Trophoblast cell (in vitro differentiated cells and primary cell): ENCODE measurements at regions not wholly inside any gene's neighbourhood (a gene's known extent, or its start where the extent isn't known, plus 50 kb on each side); places are given as distances from the start of the nearest gene placed in this dataset.

ENCODE experiments used
- DNase-seq, 2 donors: peaks; one replicate each; pipeline ENCODE4 v3.0.0-alpha.2; 2016
- H2AFZ ChIP-seq: 2 replicates; pipeline ENCODE4 v1.6.1; 2013; ENCODE audit warnings: low read length, moderate library complexity, mild to moderate bottlenecking; ENCODE audit not compliant: insufficient read depth, poor library complexity
- H2AK5ac ChIP-seq: 2 replicates; pipeline ENCODE4 v1.6.1; 2013; ENCODE audit warnings: mild to moderate bottlenecking, low read length
- H2BK120ac ChIP-seq: 2 replicates; pipeline ENCODE4 v1.6.1; 2013; ENCODE audit warnings: low read length, mild to moderate bottlenecking, moderate library complexity; ENCODE audit not compliant: insufficient read depth, poor library complexity
- H2BK12ac ChIP-seq: 2 replicates; pipeline ENCODE4 v1.6.1; 2013; ENCODE audit warnings: mild to moderate bottlenecking, low read length, moderate library complexity
- H2BK5ac ChIP-seq: 2 replicates; pipeline ENCODE4 v1.6.1; 2013; ENCODE audit warnings: low read length, low read depth, moderate library complexity, mild to moderate bottlenecking; ENCODE audit not compliant: poor library complexity
- H3K14ac ChIP-seq: 2 replicates; pipeline ENCODE4 v1.6.1; 2013; ENCODE audit warnings: mild to moderate bottlenecking, low read length
- H3K18ac ChIP-seq: 2 replicates; pipeline ENCODE4 v1.6.1; 2013; ENCODE audit warnings: mild to moderate bottlenecking, low read length
- H3K23ac ChIP-seq: 2 replicates; pipeline ENCODE4 v1.6.1; 2013; ENCODE audit warnings: low read length
- H3K27ac ChIP-seq: 2 replicates; pipeline ENCODE4 v1.5.1; 2013; ENCODE audit warnings: low read depth, mild to moderate bottlenecking, inconsistent platforms, low read length, moderate library complexity
- H3K27me3 ChIP-seq: 2 replicates; pipeline ENCODE4 v1.6.1; 2013; ENCODE audit warnings: inconsistent platforms, mild to moderate bottlenecking, low read length, moderate library complexity; ENCODE audit not compliant: insufficient read depth
- H3K36me3 ChIP-seq, 2 experiments: 1 replicate in 1 of 2; 2 replicates in 1 of 2; pipeline ENCODE4 v1.6.1; 2013; ENCODE audit warnings: low read length in 2 of 2, mild to moderate bottlenecking in 2 of 2, moderate library complexity in 1 of 2; ENCODE audit not compliant: insufficient read depth in 2 of 2, control insufficient read depth in 1 of 2
- H3K4ac ChIP-seq: 2 replicates; pipeline ENCODE4 v1.6.1; 2013; ENCODE audit warnings: low read depth, mild to moderate bottlenecking, low read length, moderate library complexity
- H3K4me1 ChIP-seq, 2 experiments: 1 replicate in 1 of 2; 2 replicates in 1 of 2; pipeline ENCODE4 v1.6.1; 2013; ENCODE audit warnings: low read length in 2 of 2, mild to moderate bottlenecking in 2 of 2, moderate library complexity in 1 of 2; ENCODE audit not compliant: insufficient read depth in 2 of 2, control insufficient read depth in 1 of 2
- H3K4me2 ChIP-seq: 2 replicates; pipeline ENCODE4 v1.6.1; 2013; ENCODE audit warnings: inconsistent platforms, mild to moderate bottlenecking, low read length, moderate library complexity
- H3K4me3 ChIP-seq: 2 replicates; pipeline ENCODE4 v1.5.1; 2013; ENCODE audit warnings: mild to moderate bottlenecking, low read depth, low read length, inconsistent platforms
- H3K79me1 ChIP-seq: one replicate; pipeline ENCODE4 v1.6.1; 2013; ENCODE audit warnings: low read length
- H3K79me2 ChIP-seq: 2 replicates; pipeline ENCODE4 v1.6.1; 2013; ENCODE audit warnings: low read length, mild to moderate bottlenecking; ENCODE audit not compliant: control insufficient read depth, insufficient read depth, poor library complexity
- H3K9ac ChIP-seq: 2 replicates; pipeline ENCODE4 v1.6.1; 2013; ENCODE audit warnings: mild to moderate bottlenecking, low read length
- H3K9me3 ChIP-seq: 2 replicates; pipeline ENCODE4 v1.6.1; 2013; ENCODE audit warnings: low read depth, mild to moderate bottlenecking, control low read depth, inconsistent platforms, low read length; ENCODE audit not compliant: insufficient read depth
- H4K12ac ChIP-seq: 2 replicates; pipeline ENCODE4 v1.6.1; 2013; ENCODE audit warnings: low read depth, mild to moderate bottlenecking, low read length, moderate library complexity
- H4K8ac ChIP-seq: 2 replicates; pipeline ENCODE4 v1.6.1; 2013; ENCODE audit warnings: low read depth, mild to moderate bottlenecking, low read length, moderate library complexity
- H4K91ac ChIP-seq: one replicate; pipeline ENCODE4 v1.6.1; 2013; ENCODE audit warnings: low read depth, mild to moderate bottlenecking, low read length, moderate library complexity
- WGBS: extraction: QIAGEN DNeasy Blood & Tissue Kit; methylation state at CpG from one replicate; pipeline ENCODE4 v1.1.7; 2013; ENCODE audit warnings: missing lambda C conversion rate; ENCODE audit not compliant: insufficient read length, insufficient coverage; ENCODE audit errors: extremely low coverage; 5-methylcytosine and 5-hydroxymethylcytosine counted together

DNA sequence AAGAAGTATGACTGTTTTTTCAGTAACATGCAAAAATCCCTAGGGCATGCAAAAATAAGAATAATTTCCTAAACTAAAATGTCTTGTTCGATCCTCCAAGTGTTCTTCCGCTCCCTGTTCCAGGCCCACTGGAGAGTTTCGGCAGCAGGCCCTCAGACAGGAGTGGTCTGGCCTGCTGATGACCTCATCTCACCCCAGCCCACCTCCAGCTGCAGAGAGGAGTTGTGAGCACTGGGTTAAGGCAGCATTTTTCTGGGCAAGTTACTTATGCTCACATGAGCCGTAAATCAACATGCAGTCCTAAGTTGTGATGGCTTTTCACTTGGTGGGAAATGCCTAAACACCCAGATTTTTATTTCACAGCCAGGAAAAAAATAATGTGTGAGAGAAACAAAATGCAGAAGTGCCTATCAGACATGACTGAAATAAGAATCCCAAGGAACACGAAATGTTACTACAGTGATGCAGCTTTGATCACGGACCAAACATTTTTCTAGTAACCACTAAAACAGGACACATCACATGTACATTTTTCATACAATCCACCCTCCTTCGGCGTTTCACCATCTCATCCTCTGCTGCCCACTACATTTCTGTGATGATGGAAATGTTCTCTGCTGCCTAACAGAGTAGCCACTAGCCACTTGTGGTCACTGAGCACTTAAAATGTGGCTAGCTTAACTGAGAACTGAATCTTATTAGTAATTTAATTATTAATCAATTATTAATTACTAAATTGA lies 153.3 kb upstream of the TBL1X start:
- no peak overlapping the region for H3K14ac ChIP-seq
- no peaks in the 10 kb centered on the region for H3K27me3 ChIP-seq
- H3K4ac ChIP-seq = no peak overlapping the region
- H3K9me3 ChIP-seq = no peaks in the 10 kb centered on the region
- no peaks in the 10 kb centered on the region for H3K79me1 ChIP-seq
- no CpG with 5 or more reads among the region's 8 CpGs for WGBS
- H3K23ac ChIP-seq = no peak overlapping the region
- H2BK120ac ChIP-seq = no peak overlapping the region
- no peaks in the 10 kb centered on the region for H3K36me3 ChIP-seq
- no peak overlapping the region for H4K12ac ChIP-seq
- H2AFZ ChIP-seq = no peak overlapping the region
- no peak overlapping the region for H2AK5ac ChIP-seq
- no peak overlapping the region for H3K4me2 ChIP-seq
- no peak overlapping the region for H3K9ac ChIP-seq
- H2BK5ac ChIP-seq = no peak overlapping the region
- no peak overlapping the region for H2BK12ac ChIP-seq
- H3K4me3 ChIP-seq = no peak overlapping the region
- H3K4me1 ChIP-seq = no peaks in the 10 kb centered on the region
- no peaks in the 10 kb centered on the region for H3K79me2 ChIP-seq
- H3K18ac ChIP-seq = no peak overlapping the region
- no peak overlapping the region for H4K8ac ChIP-seq
- no peak for DNase-seq
- H3K27ac ChIP-seq = no peak overlapping the region
- H4K91ac ChIP-seq = no peak overlapping the region

DNA sequence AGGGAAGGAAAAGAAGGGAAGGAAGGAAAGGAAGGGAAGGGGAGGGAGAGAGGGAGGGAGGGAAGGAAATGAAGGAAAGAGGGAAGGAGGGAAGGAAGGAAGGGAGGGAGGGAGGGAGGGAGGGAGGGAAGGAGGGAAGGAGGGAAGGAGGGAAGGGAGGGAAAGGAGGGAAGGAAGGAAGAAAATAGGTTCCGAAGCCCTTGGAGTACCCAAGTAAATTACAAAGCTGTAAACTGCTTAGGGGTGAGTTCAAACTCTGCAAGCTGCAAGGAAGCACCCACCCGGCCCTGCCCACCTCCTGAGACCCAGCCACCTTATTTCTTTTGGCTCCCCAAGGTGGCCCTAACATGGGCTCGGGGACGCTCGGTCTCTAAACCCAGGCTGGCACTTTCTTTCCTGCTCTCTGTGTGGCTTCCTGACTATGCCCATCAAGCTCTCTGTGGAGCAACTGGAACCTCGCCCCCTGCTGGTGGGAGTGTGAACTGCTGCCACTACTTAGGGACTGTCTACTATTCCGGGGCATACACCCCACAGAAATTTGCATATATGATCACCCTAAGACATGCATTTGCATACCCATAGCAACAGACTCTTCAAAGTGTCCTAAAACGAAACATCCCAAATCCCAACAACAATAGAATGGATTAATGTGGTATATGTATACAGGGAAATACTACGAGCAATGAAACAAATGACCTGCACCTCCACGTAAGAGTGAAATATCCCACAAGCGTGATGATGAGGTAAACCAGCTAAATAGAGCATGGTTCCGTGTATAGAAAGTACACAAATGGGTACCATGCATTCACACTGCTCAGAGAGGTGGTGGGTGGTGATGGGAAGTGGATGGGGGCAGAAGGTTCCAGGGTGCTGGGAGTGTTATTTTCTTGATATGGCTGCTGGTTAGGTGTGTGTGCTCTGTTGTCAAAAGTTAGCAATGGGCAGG lies 151.7 kb upstream of the TBL1X start:
- no CpG with 5 or more reads among the region's 12 CpGs for WGBS
- Histone ChIP-seq H3K27me3 (no peaks in the 10 kb centered on the region), H4K8ac (no peak overlapping the region), H2AK5ac (no peak overlapping the region), H4K91ac (no peak overlapping the region), H2BK12ac (no peak overlapping the region), H3K9me3 (no peaks in the 10 kb centered on the region), H4K12ac (no peak overlapping the region), H2AFZ (no peak overlapping the region), H2BK5ac (peak overlapping the region; percentile 31), H3K4ac (no peak overlapping the region), H3K4me2 (no peak overlapping the region), H3K23ac (no peak overlapping the region), H3K18ac (no peak overlapping the region), H3K9ac (no peak overlapping the region), H3K79me1 (no peaks in the 10 kb centered on the region), H3K79me2 (no peaks in the 10 kb centered on the region), H3K4me3 (no peak overlapping the region), H3K4me1 (no peaks in the 10 kb centered on the region), H3K14ac (no peak overlapping the region), H3K36me3 (no peaks in the 10 kb centered on the region), H2BK120ac (no peak overlapping the region), H3K27ac (no peak overlapping the region)
- peak in 1 of 2 donors; percentile 58 for DNase-seq

DNA sequence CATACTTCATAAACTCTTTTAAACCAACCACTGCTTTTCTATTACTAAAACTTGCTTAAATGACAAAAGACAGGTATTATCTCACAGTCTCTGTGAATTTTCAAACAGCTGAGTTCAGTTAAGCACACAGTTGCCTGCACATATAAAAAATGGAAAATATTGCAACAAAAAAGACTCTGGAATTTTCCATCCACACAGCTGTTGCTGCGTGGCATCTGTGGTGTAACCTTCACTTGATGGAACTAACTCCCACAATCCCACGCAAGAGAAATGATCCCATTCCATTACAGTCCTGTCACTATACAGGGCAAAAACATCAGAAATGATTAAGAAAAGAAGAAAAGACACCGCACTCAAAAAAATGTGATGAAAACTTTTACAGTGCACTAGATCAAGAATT lies 149.8 kb upstream of the TBL1X start:
- DNase-seq = no peak
- H3K79me1 ChIP-seq = no peaks in the 10 kb centered on the region
- no peak overlapping the region for H2BK120ac ChIP-seq
- no peak overlapping the region for H3K9ac ChIP-seq
- no peak overlapping the region for H4K91ac ChIP-seq
- no peak overlapping the region for H3K18ac ChIP-seq
- H3K4ac ChIP-seq = no peak overlapping the region
- H3K36me3 ChIP-seq = no peaks in the 10 kb centered on the region
- H2BK5ac ChIP-seq = no peak overlapping the region
- H3K4me3 ChIP-seq = no peak overlapping the region
- H2BK12ac ChIP-seq = no peak overlapping the region
- H2AFZ ChIP-seq = no peak overlapping the region
- no peak overlapping the region for H3K4me2 ChIP-seq
- H4K8ac ChIP-seq = no peak overlapping the region
- no peak overlapping the region for H3K27ac ChIP-seq
- no peak overlapping the region for H3K23ac ChIP-seq
- H4K12ac ChIP-seq = no peak overlapping the region
- no peak overlapping the region for H3K14ac ChIP-seq
- H3K27me3 ChIP-seq = no peaks in the 10 kb centered on the region
- no peak overlapping the region for H2AK5ac ChIP-seq
- no peaks in the 10 kb centered on the region for H3K79me2 ChIP-seq
- H3K4me1 ChIP-seq = no peaks in the 10 kb centered on the region
- no CpG with 5 or more reads among the region's 3 CpGs for WGBS
- no peaks in the 10 kb centered on the region for H3K9me3 ChIP-seq

DNA sequence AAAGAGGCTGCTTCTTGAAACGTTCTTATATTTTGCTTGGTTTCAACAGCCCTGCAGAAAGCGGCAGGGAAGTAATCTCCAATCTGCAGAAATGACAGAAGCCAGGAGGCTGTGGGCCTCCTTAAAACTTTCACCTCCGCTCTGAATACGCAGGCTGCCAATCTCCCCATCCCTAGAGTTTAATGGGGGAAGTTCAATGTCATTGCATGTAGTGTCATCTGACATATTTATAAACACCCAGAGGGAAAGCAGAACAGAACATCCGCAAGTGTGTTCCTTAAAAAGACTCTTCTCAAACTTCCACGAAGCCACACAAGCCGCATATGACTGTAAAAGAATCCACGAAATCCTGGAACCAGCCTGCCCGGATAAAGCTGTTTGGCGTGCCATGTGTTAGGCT lies 148.8 kb upstream of the TBL1X start:
- no peak overlapping the region for H3K9ac ChIP-seq
- no peaks in the 10 kb centered on the region for H3K79me2 ChIP-seq
- no peaks in the 10 kb centered on the region for H3K27me3 ChIP-seq
- no peaks in the 10 kb centered on the region for H3K9me3 ChIP-seq
- WGBS = no CpG with 5 or more reads among the region's 10 CpGs
- no peak overlapping the region for H2BK5ac ChIP-seq
- no peak overlapping the region for H3K23ac ChIP-seq
- no peaks in the 10 kb centered on the region for H3K4me1 ChIP-seq
- H2BK120ac ChIP-seq = no peak overlapping the region
- H3K14ac ChIP-seq = no peak overlapping the region
- H2BK12ac ChIP-seq = no peak overlapping the region
- H3K4me2 ChIP-seq = no peak overlapping the region
- H3K4ac ChIP-seq = no peak overlapping the region
- H3K18ac ChIP-seq = no peak overlapping the region
- H3K79me1 ChIP-seq = no peaks in the 10 kb centered on the region
- no peak overlapping the region for H3K27ac ChIP-seq
- no peak overlapping the region for H4K91ac ChIP-seq
- H3K4me3 ChIP-seq = no peak overlapping the region
- no peaks in the 10 kb centered on the region for H3K36me3 ChIP-seq
- no peak overlapping the region for H2AK5ac ChIP-seq
- H2AFZ ChIP-seq = no peak overlapping the region
- H4K12ac ChIP-seq = no peak overlapping the region
- DNase-seq = peak in 1 of 2 donors; percentile 12
- no peak overlapping the region for H4K8ac ChIP-seq
